Activated CD4-positive, CD25-positive, alpha-beta regulatory T cell treated with anti-CD3 and anti-CD28 coated beads, Interleukin-2, amount 50 U/mL, for 24 hours (primary cell): ENCODE measurements at regions not wholly inside any gene's neighbourhood (a gene's known extent, or its start where the extent isn't known, plus 50 kb on each side); places are given as distances from the start of the nearest gene placed in this dataset.
A peak's percentile ranks its signal among the peaks of the same experiment; 100 is the strongest.
"Not testable (repeated sequence)": the region's sequence is repeated elsewhere in the genome, so short reads cannot be mapped to it uniquely, and the experiment has no call there.

Experiments used
- ATAC-seq, 2 donors: fragments of 150-1000 bp; cut with Tn5 transposase; one replicate each; pipeline ENCODE4 v1.10.0; 2021; ENCODE audit warnings: mild to moderate bottlenecking in 1 of 2, moderate library complexity in 1 of 2

DNA sequence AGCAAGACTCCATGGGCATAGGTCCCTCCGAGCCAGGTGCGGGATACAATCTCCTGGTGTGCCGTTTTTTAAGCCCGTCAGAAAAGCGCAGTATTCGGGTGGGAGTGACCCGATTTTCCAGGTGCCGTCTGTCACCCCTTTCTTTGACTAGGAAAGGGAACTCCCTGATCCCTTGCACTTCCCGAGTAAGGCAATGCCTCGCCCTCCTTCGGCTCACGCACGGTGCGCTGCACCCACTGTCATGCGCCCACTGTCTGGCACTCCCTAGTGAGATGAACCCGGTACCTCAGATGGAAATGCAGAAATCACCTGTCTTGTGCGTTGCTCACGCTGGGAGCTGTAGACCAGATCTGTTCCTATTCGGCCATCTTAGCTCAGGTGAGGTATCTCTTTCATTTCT is 344.1 kb upstream of the ZNF32 start:
- ATAC-seq: not testable (repeated sequence)

- ATAC-seq: no peak
These were observed 337.7 kb upstream of the ZNF32 start for GRCh38 chr10:43986374-43986773.

DNA sequence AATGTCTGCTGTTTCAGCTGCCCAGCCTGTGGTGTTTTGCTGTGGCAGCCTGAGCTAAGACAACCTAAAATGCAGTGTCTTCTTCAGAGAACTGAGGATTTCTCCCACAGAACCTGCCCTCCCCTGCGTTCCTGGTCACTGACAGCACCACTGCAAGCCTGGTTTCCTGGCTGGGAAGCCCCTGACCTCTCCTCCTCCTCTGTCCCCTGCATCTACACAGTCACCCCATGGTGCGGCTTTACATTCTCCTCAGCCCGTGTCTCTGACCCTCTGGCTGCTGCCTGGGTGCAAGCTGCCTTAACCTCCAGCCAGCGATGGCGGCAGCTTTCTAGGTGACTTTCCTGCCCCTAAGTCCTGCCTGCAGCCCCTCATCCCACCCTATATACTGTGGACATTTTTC is 337.3 kb upstream of the ZNF32 start:
- ATAC-seq: no peak

- ATAC-seq: no peak
These were observed 335.2 kb upstream of the ZNF32 start for GRCh38 chr10:43983856-43984271.

- ATAC-seq: no peak
These were observed 334.7 kb upstream of the ZNF32 start for GRCh38 chr10:43983405-43983804.

DNA sequence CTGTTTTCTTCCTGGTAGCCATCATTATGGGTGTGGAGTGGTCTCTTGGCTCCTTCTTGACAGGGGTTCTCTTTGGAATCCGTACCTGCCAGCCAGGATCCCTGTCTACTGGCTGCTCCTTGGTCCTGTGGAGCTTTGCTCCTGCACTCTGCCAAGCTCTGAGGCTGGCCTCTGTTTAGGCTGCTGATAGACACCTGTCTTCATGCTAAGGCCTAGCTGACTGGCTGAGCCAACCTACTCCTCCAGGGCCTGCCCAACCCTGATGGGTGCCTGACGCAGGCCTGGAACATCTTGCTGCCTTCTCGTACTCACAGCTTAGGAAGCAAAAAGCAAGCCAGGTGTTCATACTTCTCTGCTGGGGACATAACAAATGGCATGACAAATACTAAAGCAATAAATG is 333.6 kb upstream of the ZNF32 start:
- ATAC-seq: no peak

GRCh38 chr10:43981696-43982095 is 333.0 kb upstream of the ZNF32 start:
- ATAC-seq: no peak

DNA sequence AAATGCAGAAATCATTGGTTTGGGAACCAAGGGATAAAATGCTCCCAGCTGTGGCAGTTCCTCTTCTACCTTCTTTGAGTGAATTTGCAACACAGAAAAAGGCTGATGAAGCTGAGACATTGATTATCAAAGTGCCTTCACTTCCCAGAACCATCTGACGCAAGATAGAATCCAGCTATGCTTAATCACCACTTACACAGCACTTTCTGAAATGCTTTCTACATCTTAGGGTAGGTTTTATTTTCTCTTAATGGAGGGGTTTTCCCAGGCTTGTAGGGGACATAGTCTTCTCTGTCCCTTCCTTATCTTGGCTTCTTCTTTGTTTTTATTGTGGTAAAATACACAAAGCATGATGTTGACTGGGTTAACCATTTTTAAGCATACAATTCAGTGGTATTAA is 332.6 kb upstream of the ZNF32 start:
- peak; percentile 11 to 33 for ATAC-seq

GRCh38 chr10:43980715-43981114 is 332.0 kb upstream of the ZNF32 start:
- no peak for ATAC-seq

DNA sequence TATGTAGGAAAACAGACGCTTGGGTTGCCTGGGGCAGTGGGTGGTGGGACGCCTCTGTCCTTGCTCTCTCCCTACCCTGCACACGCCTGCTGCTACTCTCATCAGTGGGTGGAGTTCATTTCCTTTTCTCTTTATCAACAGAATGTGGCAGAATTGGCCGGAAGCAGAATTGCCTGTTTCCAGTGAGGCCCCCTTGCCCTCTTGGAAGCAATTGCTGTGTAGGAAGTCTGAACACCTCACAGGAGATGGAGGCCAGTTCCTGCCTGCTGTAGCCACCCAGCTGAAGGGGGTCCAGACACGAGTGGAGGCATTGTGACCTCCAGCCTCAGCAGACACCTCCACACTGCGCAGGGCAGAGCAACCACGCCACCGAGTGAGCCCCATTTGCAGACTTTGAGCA is 331.6 kb upstream of the ZNF32 start:
- no peak for ATAC-seq

GRCh38 chr10:43979551-43979950 is 330.9 kb upstream of the ZNF32 start:
- no peak for ATAC-seq

GRCh38 chr10:43978936-43979335 is 330.3 kb upstream of the ZNF32 start:
- no peak for ATAC-seq

DNA sequence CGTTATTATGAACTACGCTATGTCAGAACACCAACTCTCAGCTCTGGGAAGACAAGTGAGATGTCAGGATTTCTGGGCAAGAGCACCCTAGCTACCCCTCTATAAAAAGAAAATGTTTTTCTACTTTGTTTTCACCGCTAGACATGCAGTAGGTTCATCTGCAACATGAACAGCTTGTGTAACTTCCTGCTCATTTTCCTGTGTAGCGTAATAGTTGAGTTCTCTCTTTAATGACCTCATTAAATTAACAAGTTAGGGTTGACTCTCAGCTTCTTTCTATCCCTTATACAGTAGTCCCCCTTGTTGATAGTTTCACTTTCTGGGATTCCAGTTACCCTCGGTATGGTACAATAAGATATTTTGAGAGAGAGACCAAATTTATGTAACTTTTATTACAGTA is 329.4 kb upstream of the ZNF32 start:
- ATAC-seq: no peak

DNA sequence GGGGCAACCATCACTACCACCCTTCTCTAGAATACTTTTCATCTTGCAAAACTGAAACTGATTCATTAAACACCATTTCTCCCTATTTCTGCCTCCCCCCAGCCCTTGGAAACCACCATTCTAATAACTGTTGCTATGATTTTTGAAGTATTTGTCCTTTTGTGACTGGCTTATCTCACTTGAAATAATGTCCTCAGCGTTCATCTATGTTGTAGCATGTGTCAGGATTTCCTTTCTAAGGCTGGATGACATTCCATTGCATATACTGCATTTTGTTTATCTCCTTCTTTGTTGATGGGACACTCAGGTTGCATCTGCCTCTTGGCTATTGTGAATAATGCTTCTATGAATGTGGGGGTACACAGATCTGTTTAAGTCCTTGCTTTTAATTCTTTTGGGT is 327.6 kb upstream of the ZNF32 start:
- ATAC-seq: no peak

DNA sequence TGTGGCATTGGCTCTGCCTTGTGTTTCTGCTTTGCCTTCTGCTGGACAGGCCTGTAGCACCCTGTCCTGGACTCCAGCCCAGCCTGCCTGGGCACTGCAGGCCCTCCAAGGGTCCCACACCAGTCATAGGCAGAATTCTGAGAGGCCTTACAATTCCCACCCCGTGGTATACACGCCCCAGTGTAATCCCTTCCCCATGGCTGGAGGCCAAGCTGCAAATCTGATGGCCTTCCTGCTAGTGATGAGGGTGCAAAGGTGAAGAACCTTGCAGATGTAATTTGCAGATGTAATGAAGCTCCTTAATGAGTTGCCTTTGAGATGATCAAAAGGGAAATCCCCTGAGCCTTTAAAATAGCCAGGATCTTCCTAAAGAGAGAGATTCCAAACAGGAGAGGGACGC is 325.1 kb upstream of the ZNF32 start:
- ATAC-seq: no peak

DNA sequence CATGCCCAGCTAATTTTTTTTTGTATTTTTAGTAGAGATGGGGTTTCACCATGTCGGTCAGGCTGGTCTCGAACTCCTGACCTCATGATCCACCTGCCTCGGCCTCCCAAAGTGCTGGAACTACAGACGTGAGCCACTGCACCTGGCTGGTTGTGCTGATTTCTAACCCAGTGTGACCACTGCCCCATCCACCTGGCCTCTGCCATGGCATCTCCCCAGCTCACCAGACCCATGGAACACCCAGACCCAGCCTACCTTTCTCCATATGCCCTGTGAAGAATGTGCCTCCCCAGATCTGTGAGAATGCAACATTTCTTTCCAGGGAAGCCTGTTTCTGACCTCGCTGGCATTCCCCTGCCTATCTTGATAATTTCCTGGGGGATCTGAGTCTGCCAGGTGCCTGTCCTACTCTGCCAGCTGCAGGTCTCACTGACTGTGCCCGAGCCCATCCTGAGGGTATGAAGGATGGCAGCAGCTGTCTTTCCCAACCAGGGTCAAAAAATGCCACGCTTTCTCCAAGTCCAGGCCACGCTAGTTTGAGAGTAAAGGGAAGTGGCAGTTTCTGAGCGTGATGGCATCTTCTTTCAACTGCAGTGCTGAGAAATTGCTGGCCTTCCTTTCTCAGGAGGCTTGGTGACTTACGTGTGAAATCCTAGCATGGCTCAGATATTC is 324.4 kb upstream of the ZNF32 start:
- ATAC-seq: no peak

GRCh38 chr10:43971981-43972380 is 323.3 kb upstream of the ZNF32 start:
- no peak for ATAC-seq

GRCh38 chr10:43971306-43971705 is 322.6 kb upstream of the ZNF32 start:
- ATAC-seq: no peak

DNA sequence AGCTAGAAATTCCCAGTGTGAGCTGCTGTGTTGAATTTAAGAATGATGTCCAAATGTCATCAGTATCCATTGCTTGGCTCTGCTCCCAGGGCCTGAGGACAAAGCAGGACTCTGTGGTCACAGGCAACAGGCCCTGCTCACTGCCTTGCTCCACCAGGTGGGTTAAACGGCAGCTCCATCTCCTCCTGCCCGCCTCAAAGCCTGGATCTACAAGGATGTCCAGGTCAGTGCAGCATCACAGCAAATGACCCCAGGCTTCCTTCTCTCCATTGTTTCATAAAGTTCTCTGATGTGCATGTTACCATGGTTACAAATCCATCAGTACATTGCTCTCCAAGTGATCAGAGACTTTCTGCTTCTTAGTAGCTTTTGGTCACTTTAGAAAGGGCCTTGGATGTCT is 322.0 kb upstream of the ZNF32 start:
- no peak for ATAC-seq

DNA sequence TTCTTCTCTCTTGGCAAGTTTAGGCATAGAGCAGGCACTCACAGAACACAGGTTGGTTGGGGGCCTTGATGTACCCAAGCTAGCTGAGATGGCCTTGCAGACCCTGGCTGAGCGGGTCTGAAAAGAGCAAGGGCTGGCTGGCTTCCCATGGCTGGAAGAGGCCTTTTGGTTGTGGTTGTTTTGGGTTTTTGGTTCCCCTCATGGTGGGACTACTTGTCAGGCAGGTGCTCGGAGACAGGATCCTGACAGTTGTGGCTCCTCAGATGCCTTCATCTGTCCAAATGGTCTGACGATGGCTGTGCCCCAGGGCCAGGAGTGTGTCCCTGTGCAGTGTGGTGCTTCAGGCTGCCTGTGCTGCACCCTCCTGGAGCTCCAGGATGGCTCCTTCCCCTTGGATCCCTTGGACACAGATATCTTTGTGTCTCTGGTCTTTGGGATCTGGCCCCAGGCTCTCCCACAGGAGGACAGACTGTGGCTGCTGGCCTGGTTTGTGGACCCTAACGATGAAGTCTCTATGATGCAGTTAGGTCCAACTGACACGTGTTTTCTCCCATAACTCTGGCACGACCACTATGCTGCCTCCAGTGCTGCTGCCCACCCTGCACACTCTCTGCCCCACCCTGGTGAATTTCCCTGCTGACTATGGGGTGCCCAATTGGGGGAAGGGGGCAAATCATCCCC is 321.5 kb upstream of the ZNF32 start:
- ATAC-seq: no peak

GRCh38 chr10:43969506-43969905 is 320.8 kb upstream of the ZNF32 start:
- peak in 1 of 2 donors; percentile 10 for ATAC-seq

DNA sequence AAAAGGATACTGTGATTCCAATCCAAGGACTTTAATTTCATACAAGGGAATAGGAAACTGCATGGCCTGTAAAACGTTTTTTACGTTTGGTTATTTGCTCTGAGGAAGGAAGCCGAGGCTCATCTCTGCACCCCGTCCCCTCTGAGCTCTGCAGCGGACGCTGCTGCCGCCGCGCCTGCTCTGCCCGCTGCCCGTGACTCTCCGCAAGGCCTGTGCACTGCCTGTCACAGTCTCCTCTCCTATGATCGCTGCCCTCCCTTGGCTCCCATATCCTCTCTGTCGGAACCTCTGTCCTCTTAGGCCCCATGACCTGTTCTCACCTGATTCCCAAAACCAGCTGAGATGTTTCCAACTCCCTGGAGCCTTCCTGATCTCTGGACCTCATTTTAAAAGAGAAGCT is 320.3 kb upstream of the ZNF32 start:
- no peak for ATAC-seq

DNA sequence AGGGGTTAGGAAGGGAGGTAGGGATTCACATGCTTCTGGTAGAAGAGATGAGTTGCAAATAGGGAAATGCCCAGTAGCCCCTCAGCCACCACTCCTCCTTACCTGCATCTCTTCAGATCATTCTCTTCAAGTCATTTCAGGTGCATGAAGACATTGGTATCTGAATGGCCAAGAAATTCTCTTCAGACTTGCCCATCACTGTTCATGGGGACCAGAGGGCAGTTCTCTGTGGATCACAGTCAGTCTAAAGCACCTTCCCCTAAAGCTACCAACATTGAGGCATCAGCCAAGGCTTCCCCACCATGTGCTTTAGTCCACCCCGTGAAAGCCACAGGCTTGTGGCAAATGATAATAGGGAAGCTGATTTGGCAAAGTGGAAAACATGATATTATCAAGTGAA is 319.4 kb upstream of the ZNF32 start:
- ATAC-seq: no peak

DNA sequence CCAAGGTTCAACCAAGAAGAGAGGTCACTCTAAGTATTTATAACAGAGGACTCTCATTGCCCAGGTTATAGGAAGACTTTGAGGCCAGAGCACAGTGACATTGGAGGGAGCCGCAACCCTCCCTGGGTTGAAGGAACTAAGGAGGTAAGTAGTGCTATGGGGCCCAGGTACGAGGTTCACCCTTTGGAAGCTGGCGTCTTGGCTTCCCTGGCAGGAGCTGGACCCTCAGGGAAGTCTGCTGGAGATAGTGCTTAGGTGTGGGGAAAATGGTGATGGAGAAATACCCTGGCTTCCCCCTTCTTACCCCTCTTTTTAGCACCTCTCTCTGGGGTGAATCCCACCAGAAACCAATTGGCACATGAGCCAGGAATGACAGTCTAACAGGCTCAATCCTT is 317.9 kb upstream of the ZNF32 start:
- no peak for ATAC-seq
